GM23248 (cell line): ENCODE measurements at regions not wholly inside any gene's neighbourhood (a gene's known extent, or its start where the extent isn't known, plus 50 kb on each side); places are given as distances from the start of the nearest gene placed in this dataset.
A peak's percentile ranks its signal among the peaks of the same experiment; 100 is the strongest.
"Not testable (repeated sequence)": the region's sequence is repeated elsewhere in the genome, so short reads cannot be mapped to it uniquely, and the experiment has no call there.

Experiments
- DNase-seq: peaks from one replicate; pipeline ENCODE4 v3.0.0-alpha.2; 2015
- H2AFZ ChIP-seq: fragments of 200-600 bp; sonication (generic); 2 replicates; pipeline ENCODE4 v1.6.1; 2016; ENCODE audit warnings: antibody characterized with exemption
- H3F3A ChIP-seq: fragments of 200-600 bp; sonication (generic); 2 replicates; pipeline ENCODE4 v1.6.1; 2016; ENCODE audit warnings: mild to moderate bottlenecking, antibody characterized with exemption, mixed run types; ENCODE audit not compliant: insufficient read depth
- H3K27ac ChIP-seq: fragments of 200-600 bp; sonication (generic); 2 replicates; pipeline ENCODE4 v1.5.1; 2016; ENCODE audit warnings: mild to moderate bottlenecking
- H3K27me3 ChIP-seq: fragments of 200-600 bp; sonication (generic); replicated peaks from 2 replicates; pipeline ENCODE4 v1.6.1; 2016; ENCODE audit warnings: mild to moderate bottlenecking; ENCODE audit not compliant: insufficient read depth
- H3K36me3 ChIP-seq: fragments of 200-600 bp; sonication (generic); 2 replicates; pipeline ENCODE4 v1.6.1; 2016; ENCODE audit warnings: low read depth, mild to moderate bottlenecking
- H3K4me1 ChIP-seq: fragments of 200-600 bp; sonication (generic); 2 replicates; pipeline ENCODE4 v1.6.1; 2016; ENCODE audit warnings: mild to moderate bottlenecking; ENCODE audit not compliant: insufficient read depth
- H3K4me2 ChIP-seq: fragments of 200-600 bp; sonication (generic); one replicate; pipeline ENCODE4 v1.6.1; 2016; ENCODE audit warnings: mild to moderate bottlenecking; ENCODE audit not compliant: unreplicated experiment
- H3K4me3 ChIP-seq: fragments of 200-600 bp; sonication (generic); 2 replicates; pipeline ENCODE4 v1.5.1; 2016; ENCODE audit warnings: mild to moderate bottlenecking
- H3K79me2 ChIP-seq: fragments of 200-600 bp; sonication (generic); 2 replicates; pipeline ENCODE4 v1.6.1; 2016; ENCODE audit warnings: mild to moderate bottlenecking; ENCODE audit not compliant: insufficient read depth
- H3K9ac ChIP-seq: fragments of 200-600 bp; sonication (generic); 2 replicates; pipeline ENCODE4 v1.6.1; 2016; ENCODE audit warnings: mild to moderate bottlenecking
- H3K9me2 ChIP-seq: fragments of 200-600 bp; sonication (generic); 2 replicates; pipeline ENCODE4 v1.6.1; 2016; ENCODE audit warnings: mixed run types, mild to moderate bottlenecking, moderate library complexity; ENCODE audit not compliant: insufficient read depth
- H3K9me3 ChIP-seq: fragments of 200-600 bp; sonication (generic); one replicate; pipeline ENCODE4 v1.6.1; 2017; ENCODE audit warnings: low read depth
- H4K20me1 ChIP-seq: fragments of 200-600 bp; sonication (generic); 2 replicates; pipeline ENCODE4 v1.6.0; 2016; ENCODE audit not compliant: insufficient read depth
- EZH2 ChIP-seq: fragments of 200-600 bp; sonication (generic); IDR thresholded peaks from 2 replicates; pipeline ENCODE4 v1.6.1; 2018; ENCODE audit warnings: antibody characterized with exemption, mild to moderate bottlenecking; ENCODE audit not compliant: insufficient read depth, poor library complexity, severe bottlenecking
- EZH2phosphoT487 ChIP-seq: fragments of 200-600 bp; sonication (generic); IDR thresholded peaks from 2 replicates; pipeline ENCODE4 v1.6.1; 2018; ENCODE audit warnings: antibody characterized with exemption, moderate library complexity, mild to moderate bottlenecking, low read depth; ENCODE audit not compliant: insufficient read depth
- WGBS, 2 experiments: methylation state at CpG; one replicate each; pipeline ENCODE4 v1.1.6; 2015 to 2017; ENCODE audit warnings: low lambda C conversion rate in 2 of 2, low coverage in 1 of 2; ENCODE audit errors: missing lambda C conversion rate in 2 of 2; 5-methylcytosine and 5-hydroxymethylcytosine counted together
- in situ Hi-C: fragments of 300-500 bp; cut with MboI; formaldehyde crosslinking; loops from 2 replicates; pipeline ENCODE4 v1.15.0; 2020

DNA sequence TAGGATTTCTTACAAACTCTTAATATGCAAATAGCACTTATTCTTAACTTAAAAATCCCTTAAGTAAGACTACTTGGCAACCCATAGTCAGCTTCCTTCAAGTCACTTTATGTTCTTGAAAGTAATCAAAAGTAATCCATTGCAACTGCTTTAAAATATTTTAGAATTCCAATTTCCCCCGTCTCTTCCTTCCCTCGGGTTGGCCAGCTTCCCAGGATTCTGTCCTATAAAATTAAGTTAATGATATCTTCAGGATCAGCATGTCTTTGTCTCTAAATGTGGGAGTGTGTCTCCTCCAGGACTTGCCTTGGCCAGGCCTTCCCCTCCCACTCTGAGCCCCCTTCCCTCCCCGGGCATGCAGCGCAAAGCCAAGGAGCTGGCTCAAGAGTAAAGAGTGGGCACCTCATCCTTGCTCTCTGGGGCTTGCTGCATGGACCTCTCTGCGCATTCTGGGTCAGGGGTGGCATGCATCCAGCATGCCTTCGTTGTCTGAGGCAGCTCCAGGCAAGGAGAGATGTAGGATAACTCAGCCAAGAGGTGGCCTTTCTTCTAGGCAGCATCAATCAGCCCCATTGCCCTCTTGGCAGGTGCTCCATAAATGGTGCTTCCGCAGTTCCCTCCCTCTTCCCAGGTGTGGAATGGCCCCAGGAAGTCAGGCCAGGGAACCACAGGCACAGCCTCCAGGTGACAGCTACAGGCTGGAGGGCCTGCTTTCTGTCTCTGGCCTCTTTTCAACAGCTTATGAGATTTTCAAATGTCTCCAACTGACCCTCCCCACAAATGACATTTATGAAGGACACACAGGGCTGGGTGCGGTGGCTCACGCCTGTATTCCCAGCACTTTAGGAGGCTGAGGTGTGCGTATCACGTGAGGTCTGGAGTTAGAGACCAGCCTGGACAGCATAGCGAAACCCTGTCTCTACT lies 108.7 kb upstream of the ALDH1A3 start:
- TF ChIP-seq EZH2phosphoT487 (no peak), EZH2 (no peak)
- H3K36me3 ChIP-seq: no peaks in the 10 kb centered on the region
- H3K4me2 ChIP-seq: no peak overlapping the region
- no peaks in the 10 kb centered on the region for H3K79me2 ChIP-seq
- no peaks in the 10 kb centered on the region for H4K20me1 ChIP-seq
- no peaks in the 10 kb centered on the region for H3K9me3 ChIP-seq
- H3K9ac ChIP-seq: no peak overlapping the region
- H2AFZ ChIP-seq: no peak overlapping the region
- in situ Hi-C loops: no loop called here
- H3F3A ChIP-seq: no peaks in the 10 kb centered on the region
- 75 to 77% methylated on average over 12 of the region's 12 CpGs for WGBS, 2 experiments
- H3K4me3 ChIP-seq: no peak overlapping the region
- no peak for DNase-seq
- no peak overlapping the region for H3K27ac ChIP-seq
- no peaks in the 10 kb centered on the region for H3K27me3 ChIP-seq
- H3K9me2 ChIP-seq: no peaks in the 10 kb centered on the region
- H3K4me1 ChIP-seq: 0 out of 2 replicates have a peak, but pooled peaks cover 3% of the 10 kb centered on the region

GRCh38 chr15:100771746-100772145 lies 107.9 kb upstream of the ALDH1A3 start:
- Histone ChIP-seq H3F3A (no peaks in the 10 kb centered on the region), H3K4me2 (no peak overlapping the region), H3K4me1 (no peaks in the 10 kb centered on the region), H3K27ac (no peak overlapping the region), H3K27me3 (no peaks in the 10 kb centered on the region), H3K9ac (no peak overlapping the region), H2AFZ (no peak overlapping the region), H3K9me2 (no peaks in the 10 kb centered on the region), H4K20me1 (no peaks in the 10 kb centered on the region), H3K79me2 (no peaks in the 10 kb centered on the region), H3K4me3 (no peak overlapping the region), H3K9me3 (no peaks in the 10 kb centered on the region), H3K36me3 (no peaks in the 10 kb centered on the region)
- DNase-seq: peak; percentile 27
- in situ Hi-C loops: no loop called here
- WGBS, 2 experiments: 57 to 58% methylated on average over 4 of the region's 4 CpGs
- TF ChIP-seq EZH2 (no peak), EZH2phosphoT487 (no peak)

DNA sequence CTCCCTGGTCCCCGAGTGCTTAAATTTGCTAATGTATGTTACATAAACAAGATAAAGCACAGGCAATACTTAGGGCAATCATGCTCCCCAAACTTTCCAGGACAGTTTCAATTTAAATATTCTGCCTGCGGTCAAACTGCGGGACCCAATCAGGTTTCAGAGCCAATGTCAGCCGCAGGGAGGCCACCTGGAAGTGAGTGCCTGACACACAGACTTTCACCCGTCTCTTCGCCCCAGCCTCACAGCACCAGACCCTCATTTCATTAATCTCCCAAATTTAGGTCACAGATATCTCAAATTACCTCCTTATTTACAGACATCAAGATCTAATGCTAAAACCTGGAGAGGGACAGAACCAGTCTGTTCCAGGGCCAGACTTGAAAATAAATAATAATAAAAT lies 107.2 kb upstream of the ALDH1A3 start:
- Histone ChIP-seq H3K9ac (no peak overlapping the region), H3F3A (no peaks in the 10 kb centered on the region), H3K79me2 (no peaks in the 10 kb centered on the region), H2AFZ (no peak overlapping the region), H4K20me1 (no peaks in the 10 kb centered on the region), H3K4me2 (no peak overlapping the region), H3K27ac (no peak overlapping the region), H3K4me1 (no peaks in the 10 kb centered on the region), H3K36me3 (no peaks in the 10 kb centered on the region), H3K9me3 (no peaks in the 10 kb centered on the region), H3K27me3 (no peaks in the 10 kb centered on the region), H3K4me3 (no peak overlapping the region), H3K9me2 (no peaks in the 10 kb centered on the region)
- TF ChIP-seq EZH2phosphoT487: no peak
- no peak for TF ChIP-seq EZH2
- DNase-seq: no peak
- in situ Hi-C loops: no loop called here
- 94 to 96% methylated on average over 6 of the region's 6 CpGs for WGBS, 2 experiments

- Histone ChIP-seq H3K9me3 (no peaks in the 10 kb centered on the region), H3K4me2 (no peak overlapping the region), H2AFZ (no peak overlapping the region), H3K27me3 (no peaks in the 10 kb centered on the region), H3K4me1 (no peaks in the 10 kb centered on the region), H3K27ac (no peak overlapping the region), H3K79me2 (no peaks in the 10 kb centered on the region), H3K4me3 (no peak overlapping the region), H3F3A (no peaks in the 10 kb centered on the region), H4K20me1 (no peaks in the 10 kb centered on the region), H3K36me3 (no peaks in the 10 kb centered on the region), H3K9me2 (no peaks in the 10 kb centered on the region), H3K9ac (no peak overlapping the region)
- in situ Hi-C loops: no loop called here
- WGBS, 2 experiments: 94 to 95% methylated on average over 9 of the region's 9 CpGs
- no peak for TF ChIP-seq EZH2phosphoT487
- no peak for TF ChIP-seq EZH2
- no peak for DNase-seq
These were observed 106.6 kb upstream of the ALDH1A3 start for GRCh38 chr15:100772892-100773520.

GRCh38 chr15:100774044-100774443 lies 105.6 kb upstream of the ALDH1A3 start:
- WGBS, 2 experiments: 83 to 94% methylated on average over 1 to 28 of the region's 28 CpGs
- H2AFZ ChIP-seq, H3K4me3 ChIP-seq, H3K27me3 ChIP-seq, H3K4me1 ChIP-seq, in situ Hi-C loops, H3F3A ChIP-seq, H3K9me2 ChIP-seq, H3K4me2 ChIP-seq, H3K79me2 ChIP-seq, DNase-seq, H3K9ac ChIP-seq, H3K9me3 ChIP-seq, H4K20me1 ChIP-seq, H3K27ac ChIP-seq, H3K36me3 ChIP-seq: not testable (repeated sequence)
